ENCODE measurements at regions not wholly inside any gene's neighbourhood (a gene's known extent, or its start where the extent isn't known, plus 50 kb on each side); places are given as distances from the start of the nearest gene placed in this dataset.
A peak's percentile ranks its signal among the peaks of the same experiment; 100 is the strongest.
"Not testable (repeated sequence)": the region's sequence is repeated elsewhere in the genome, so short reads cannot be mapped to it uniquely, and the experiment has no call there.

GRCh38 chr11:119586181-119586580 lies 142.8 kb downstream of the NECTIN1 start:
- TF ChIP-seq CTCF (IDR thresholded peaks at IDR 0.05; ENCODE audit: low read depth, low read length, missing control alignments) = no peak
- DNase-seq (ENCODE audit: low read depth) = no peak
- H3K4me3 ChIP-seq (ENCODE audit: low read depth, low read length) = no peak overlapping the region

- no peak overlapping the region for H3K4me3 ChIP-seq (ENCODE audit: low read depth, low read length)
- TF ChIP-seq CTCF (IDR thresholded peaks at IDR 0.05; ENCODE audit: low read depth, low read length, missing control alignments) = no peak
- DNase-seq (ENCODE audit: low read depth) = no peak
These were observed 143.8 kb downstream of the NECTIN1 start for GRCh38 chr11:119585043-119585781.

- no peak overlapping the region for H3K4me3 ChIP-seq (ENCODE audit: low read depth, low read length)
- TF ChIP-seq CTCF (IDR thresholded peaks at IDR 0.05; ENCODE audit: low read depth, low read length, missing control alignments) = no peak
- no peak for DNase-seq (ENCODE audit: low read depth)
These were observed 144.6 kb downstream of the NECTIN1 start for GRCh38 chr11:119584193-119585042.

GRCh38 chr11:119583585-119583984 lies 145.4 kb downstream of the NECTIN1 start:
- TF ChIP-seq CTCF (IDR thresholded peaks at IDR 0.05; ENCODE audit: low read depth, low read length, missing control alignments) = peak; percentile 39
- H3K4me3 ChIP-seq (ENCODE audit: low read depth, low read length) = no peak overlapping the region
- DNase-seq (ENCODE audit: low read depth) = no peak

GRCh38 chr11:119581396-119581795 lies 147.6 kb downstream of the NECTIN1 start:
- H3K4me3 ChIP-seq (ENCODE audit: low read depth, low read length); DNase-seq (ENCODE audit: low read depth): not testable (repeated sequence)

- H3K4me3 ChIP-seq (ENCODE audit: low read depth, low read length) = no peak overlapping the region
- TF ChIP-seq CTCF (IDR thresholded peaks at IDR 0.05; ENCODE audit: low read depth, low read length, missing control alignments) = no peak
- DNase-seq (ENCODE audit: low read depth) = no peak
These were observed 148.2 kb downstream of the NECTIN1 start for GRCh38 chr11:119580751-119581150.

GRCh38 chr11:119580081-119580480 lies 148.9 kb downstream of the NECTIN1 start:
- no peak for TF ChIP-seq CTCF (IDR thresholded peaks at IDR 0.05; ENCODE audit: low read depth, low read length, missing control alignments)
- H3K4me3 ChIP-seq (ENCODE audit: low read depth, low read length) = no peak overlapping the region
- DNase-seq (ENCODE audit: low read depth) = no peak
